ENCODE measurements at regions not wholly inside any gene's neighbourhood (a gene's known extent, or its start where the extent isn't known, plus 50 kb on each side); places are given as distances from the start of the nearest gene placed in this dataset.

DNA sequence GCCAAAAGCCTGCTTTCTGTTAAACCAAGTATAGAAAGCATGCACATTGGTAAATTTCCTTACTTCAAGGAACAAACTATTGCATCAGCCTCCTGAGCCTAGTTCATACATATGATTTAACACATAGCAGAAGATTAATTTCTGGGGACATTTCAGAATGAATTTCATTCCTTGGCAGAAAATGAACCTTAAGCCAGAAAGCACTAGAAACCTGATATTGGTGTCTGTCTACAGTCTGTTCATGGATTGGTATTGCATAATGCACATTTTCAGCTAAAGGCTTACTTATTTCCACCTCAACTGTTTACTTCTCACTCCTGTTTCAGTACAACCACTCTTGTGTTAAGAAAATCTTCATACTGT, 1471.8 kb upstream of the NUDT12 start:
- ChIA-PET POLR2A (no interaction called here), CTCF (no interaction called here)
- no peaks in the 10 kb centered on the region for H3K27me3 ChIP-seq (ENCODE audit: insufficient read depth)
- H3K4me2 ChIP-seq = no peak overlapping the region
- H2AFZ ChIP-seq (ENCODE audit: low read depth) = no peak overlapping the region
- DNase-seq = no peak
- H3F3A ChIP-seq (replicated peaks; ENCODE audit: insufficient read depth) = no peaks in the 10 kb centered on the region
- H3K79me2 ChIP-seq (ENCODE audit: insufficient read depth) = no peaks in the 10 kb centered on the region
- peak overlapping the region in 1 of 2 experiments; percentile 65; a peak in 1 of 4 replicates for H3K27ac ChIP-seq (ENCODE audit: low read depth in 2 of 2, low read length in 1 of 2)
- no peak for TF ChIP-seq POLR2AphosphoS5 (IDR thresholded peaks at IDR 0.05; ENCODE audit: low read depth, low read length)
- TF ChIP-seq GATA2 (CRISPR knock-in tag; IDR thresholded peaks at IDR 0.05) = no peak
- no peak for TF ChIP-seq EZH2phosphoT487 (IDR thresholded peaks at IDR 0.05; ENCODE audit: borderline replicate concordance, low read depth)
- TF ChIP-seq, protein P1, sequence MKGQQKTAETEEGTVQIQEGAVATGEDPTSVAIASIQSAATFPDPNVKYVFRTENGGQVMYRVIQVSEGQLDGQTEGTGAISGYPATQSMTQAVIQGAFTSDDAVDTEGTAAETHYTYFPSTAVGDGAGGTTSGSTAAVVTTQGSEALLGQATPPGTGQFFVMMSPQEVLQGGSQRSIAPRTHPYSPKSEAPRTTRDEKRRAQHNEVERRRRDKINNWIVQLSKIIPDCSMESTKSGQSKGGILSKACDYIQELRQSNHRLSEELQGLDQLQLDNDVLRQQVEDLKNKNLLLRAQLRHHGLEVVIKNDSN (IDR thresholded peaks at IDR 0.05; ENCODE audit: borderline replicate concordance, low read depth) = no peak
- TF ChIP-seq FOSL2 (IDR thresholded peaks at IDR 0.05; ENCODE audit: borderline replicate concordance, low read depth) = no peak
- no peak for TF ChIP-seq GABPA (IDR thresholded peaks at IDR 0.05; ENCODE audit: low read depth)
- TF ChIP-seq MAX (IDR thresholded peaks at IDR 0.05; ENCODE audit: low read depth) = no peak
- TF ChIP-seq MEF2A (IDR thresholded peaks at IDR 0.05; ENCODE audit: borderline replicate concordance, low read depth) = no peak
- TF ChIP-seq ZBTB33 (IDR thresholded peaks at IDR 0.05; ENCODE audit: borderline replicate concordance, low read depth) = no peak
- no peak for TF ChIP-seq SIN3A (IDR thresholded peaks at IDR 0.05; ENCODE audit: borderline replicate concordance, low read depth, low read length)
- TF ChIP-seq TCF12 (IDR thresholded peaks at IDR 0.05) = no peak
- no peak for TF ChIP-seq NRF1 (IDR thresholded peaks at IDR 0.05; ENCODE audit: low read depth, low read length)
- no peak for TF ChIP-seq IRF3 (IDR thresholded peaks at IDR 0.05; ENCODE audit: low read depth, low read length)
- TF ChIP-seq, protein P2, sequence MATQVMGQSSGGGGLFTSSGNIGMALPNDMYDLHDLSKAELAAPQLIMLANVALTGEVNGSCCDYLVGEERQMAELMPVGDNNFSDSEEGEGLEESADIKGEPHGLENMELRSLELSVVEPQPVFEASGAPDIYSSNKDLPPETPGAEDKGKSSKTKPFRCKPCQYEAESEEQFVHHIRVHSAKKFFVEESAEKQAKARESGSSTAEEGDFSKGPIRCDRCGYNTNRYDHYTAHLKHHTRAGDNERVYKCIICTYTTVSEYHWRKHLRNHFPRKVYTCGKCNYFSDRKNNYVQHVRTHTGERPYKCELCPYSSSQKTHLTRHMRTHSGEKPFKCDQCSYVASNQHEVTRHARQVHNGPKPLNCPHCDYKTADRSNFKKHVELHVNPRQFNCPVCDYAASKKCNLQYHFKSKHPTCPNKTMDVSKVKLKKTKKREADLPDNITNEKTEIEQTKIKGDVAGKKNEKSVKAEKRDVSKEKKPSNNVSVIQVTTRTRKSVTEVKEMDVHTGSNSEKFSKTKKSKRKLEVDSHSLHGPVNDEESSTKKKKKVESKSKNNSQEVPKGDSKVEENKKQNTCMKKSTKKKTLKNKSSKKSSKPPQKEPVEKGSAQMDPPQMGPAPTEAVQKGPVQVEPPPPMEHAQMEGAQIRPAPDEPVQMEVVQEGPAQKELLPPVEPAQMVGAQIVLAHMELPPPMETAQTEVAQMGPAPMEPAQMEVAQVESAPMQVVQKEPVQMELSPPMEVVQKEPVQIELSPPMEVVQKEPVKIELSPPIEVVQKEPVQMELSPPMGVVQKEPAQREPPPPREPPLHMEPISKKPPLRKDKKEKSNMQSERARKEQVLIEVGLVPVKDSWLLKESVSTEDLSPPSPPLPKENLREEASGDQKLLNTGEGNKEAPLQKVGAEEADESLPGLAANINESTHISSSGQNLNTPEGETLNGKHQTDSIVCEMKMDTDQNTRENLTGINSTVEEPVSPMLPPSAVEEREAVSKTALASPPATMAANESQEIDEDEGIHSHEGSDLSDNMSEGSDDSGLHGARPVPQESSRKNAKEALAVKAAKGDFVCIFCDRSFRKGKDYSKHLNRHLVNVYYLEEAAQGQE (IDR thresholded peaks at IDR 0.05; ENCODE audit: low read depth, low read length) = no peak
- TF ChIP-seq RXRA (IDR thresholded peaks at IDR 0.05; ENCODE audit: borderline replicate concordance, low read depth) = no peak
- TF ChIP-seq YY1 (IDR thresholded peaks at IDR 0.05; ENCODE audit: low read depth) = no peak
- TF ChIP-seq, protein P3, sequence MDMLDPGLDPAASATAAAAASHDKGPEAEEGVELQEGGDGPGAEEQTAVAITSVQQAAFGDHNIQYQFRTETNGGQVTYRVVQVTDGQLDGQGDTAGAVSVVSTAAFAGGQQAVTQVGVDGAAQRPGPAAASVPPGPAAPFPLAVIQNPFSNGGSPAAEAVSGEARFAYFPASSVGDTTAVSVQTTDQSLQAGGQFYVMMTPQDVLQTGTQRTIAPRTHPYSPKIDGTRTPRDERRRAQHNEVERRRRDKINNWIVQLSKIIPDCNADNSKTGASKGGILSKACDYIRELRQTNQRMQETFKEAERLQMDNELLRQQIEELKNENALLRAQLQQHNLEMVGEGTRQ (IDR thresholded peaks at IDR 0.05; ENCODE audit: borderline replicate concordance, low read depth, low read length) = no peak
- TF ChIP-seq RAD21 (IDR thresholded peaks at IDR 0.05; ENCODE audit: low read length) = no peak
- no peak for TF ChIP-seq RCOR1 (IDR thresholded peaks at IDR 0.05; ENCODE audit: low read length)
- H3K9me2 ChIP-seq = no peaks in the 10 kb centered on the region
- H3K9ac ChIP-seq = no peak overlapping the region
- no peaks in the 10 kb centered on the region for H3K9me3 ChIP-seq
- H3K36me3 ChIP-seq (replicated peaks in 1 of 2; ENCODE audit: control insufficient read depth in 1 of 2, insufficient read depth in 2 of 2, low read length in 1 of 2) = no peaks in the 10 kb centered on the region
- no peaks in the 10 kb centered on the region for H4K20me1 ChIP-seq (ENCODE audit: insufficient read depth)
- H3K4me1 ChIP-seq (ENCODE audit: control insufficient read depth in 1 of 2, insufficient read depth in 2 of 2, low read depth in 1 of 2, low read length in 1 of 2) = peaks cover 0 to 4% of the 10 kb centered on the region in 2 experiments; a peak in 1 of 4 replicates
- no peak overlapping the region for H3K4me3 ChIP-seq (ENCODE audit: low read depth in 2 of 2, low read length in 1 of 2)
